Ovary (tissue), 3 donors: ENCODE measurements at regions not wholly inside any gene's neighbourhood (a gene's known extent, or its start where the extent isn't known, plus 50 kb on each side); places are given as distances from the start of the nearest gene placed in this dataset.

Experiments used
- POLR2A ChIP-seq: fragments of 450-650 bp; IDR thresholded peaks from one replicate; pipeline ENCODE4 v1.6.1; 2017; ENCODE audit warnings: antibody characterized with exemption, mild to moderate bottlenecking, moderate library complexity
- TF ChIP-seq, protein P1 (sequence below), 3 donors: fragments of 450-650 bp in 2 of 3; fragments of 200-600 bp in 1 of 3; IDR thresholded peaks; one replicate each; pipeline versions ENCODE4 v1.5.1 to v1.8.0; 2016 to 2022; ENCODE audit warnings: antibody characterized with exemption in 3 of 3, mild to moderate bottlenecking in 1 of 3
- donor health status: DM: no; HTN: no; CAD: no.

DNA sequence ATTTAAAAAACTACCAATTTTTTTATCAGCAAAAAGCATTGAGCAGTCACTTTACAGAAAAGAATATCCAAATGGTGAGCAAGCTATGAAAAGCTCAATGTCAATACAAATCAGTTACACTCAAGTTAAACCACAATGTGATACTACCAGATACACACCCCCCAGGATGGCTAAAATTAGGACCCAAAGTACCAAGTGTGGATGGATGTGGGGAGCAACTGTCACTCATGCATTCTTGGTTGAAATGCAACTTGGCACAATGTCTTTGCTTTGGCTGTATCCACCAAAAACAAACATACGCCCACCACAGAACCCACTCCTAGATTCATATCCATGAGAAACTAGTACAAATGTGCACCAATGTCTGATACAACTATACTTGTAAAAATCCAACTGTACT is 120.0 kb upstream of the IRX1 start:
- TF ChIP-seq, protein P1, sequence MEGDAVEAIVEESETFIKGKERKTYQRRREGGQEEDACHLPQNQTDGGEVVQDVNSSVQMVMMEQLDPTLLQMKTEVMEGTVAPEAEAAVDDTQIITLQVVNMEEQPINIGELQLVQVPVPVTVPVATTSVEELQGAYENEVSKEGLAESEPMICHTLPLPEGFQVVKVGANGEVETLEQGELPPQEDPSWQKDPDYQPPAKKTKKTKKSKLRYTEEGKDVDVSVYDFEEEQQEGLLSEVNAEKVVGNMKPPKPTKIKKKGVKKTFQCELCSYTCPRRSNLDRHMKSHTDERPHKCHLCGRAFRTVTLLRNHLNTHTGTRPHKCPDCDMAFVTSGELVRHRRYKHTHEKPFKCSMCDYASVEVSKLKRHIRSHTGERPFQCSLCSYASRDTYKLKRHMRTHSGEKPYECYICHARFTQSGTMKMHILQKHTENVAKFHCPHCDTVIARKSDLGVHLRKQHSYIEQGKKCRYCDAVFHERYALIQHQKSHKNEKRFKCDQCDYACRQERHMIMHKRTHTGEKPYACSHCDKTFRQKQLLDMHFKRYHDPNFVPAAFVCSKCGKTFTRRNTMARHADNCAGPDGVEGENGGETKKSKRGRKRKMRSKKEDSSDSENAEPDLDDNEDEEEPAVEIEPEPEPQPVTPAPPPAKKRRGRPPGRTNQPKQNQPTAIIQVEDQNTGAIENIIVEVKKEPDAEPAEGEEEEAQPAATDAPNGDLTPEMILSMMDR (IDR thresholded peaks at IDR 0.05) = no peak
- no peak for TF ChIP-seq POLR2A
